Testis (tissue), 2 donors: ENCODE measurements at regions not wholly inside any gene's neighbourhood (a gene's known extent, or its start where the extent isn't known, plus 50 kb on each side); places are given as distances from the start of the nearest gene placed in this dataset.

Source experiments
- CTCF ChIP-seq, 3 experiments: fragments of 450-650 bp in 2 of 3; fragments of 200-600 bp in 1 of 3; sonication (generic) in 1 of 3; IDR thresholded peaks; one replicate each; pipeline ENCODE4 v1.5.1; 2016 to 2019; ENCODE audit warnings: antibody characterized with exemption in 3 of 3, mild to moderate bottlenecking in 2 of 3, moderate library complexity in 1 of 3
- POLR2A ChIP-seq: fragments of 450-650 bp; IDR thresholded peaks from one replicate; pipeline ENCODE4 v1.6.1; 2017; ENCODE audit warnings: antibody characterized with exemption, mild to moderate bottlenecking, moderate library complexity

GRCh38 chr5:4356201-4356600 lies 760.6 kb downstream of the IRX1 start:
- no peak for TF ChIP-seq CTCF (IDR thresholded peaks at IDR 0.05)
- no peak for TF ChIP-seq POLR2A
